ENCODE measurements at regions not wholly inside any gene's neighbourhood (a gene's known extent, or its start where the extent isn't known, plus 50 kb on each side); places are given as distances from the start of the nearest gene placed in this dataset.

DNA sequence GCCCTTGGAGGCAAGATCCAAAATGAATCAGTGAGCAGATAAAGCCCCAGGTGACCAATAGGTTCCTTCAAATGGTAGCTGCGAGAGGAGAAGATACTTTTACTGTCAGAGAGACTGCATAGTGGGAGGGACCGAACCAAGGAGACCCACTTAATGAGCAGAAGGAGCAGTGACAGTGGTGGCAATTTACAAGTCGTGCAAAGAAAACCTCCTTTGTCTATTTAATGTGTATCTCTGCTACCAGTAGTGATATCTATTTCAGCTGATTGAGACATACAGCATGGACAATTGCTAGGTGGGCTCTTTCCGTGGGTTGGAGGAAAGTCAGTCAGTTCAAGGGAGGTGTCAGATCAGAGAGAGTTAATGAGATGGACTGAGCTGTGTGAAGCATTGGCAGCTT is 480.4 kb downstream of the GATA3 start:
- no peak for DNase-seq (ENCODE audit: low read depth, low spot score)

- no peak for DNase-seq (ENCODE audit: low read depth, low spot score)
These were observed 484.6 kb downstream of the GATA3 start for GRCh38 chr10:8539056-8539455.

GRCh38 chr10:8543361-8544056 is 489.0 kb downstream of the GATA3 start:
- no peak for DNase-seq (ENCODE audit: low read depth, low spot score)

DNA sequence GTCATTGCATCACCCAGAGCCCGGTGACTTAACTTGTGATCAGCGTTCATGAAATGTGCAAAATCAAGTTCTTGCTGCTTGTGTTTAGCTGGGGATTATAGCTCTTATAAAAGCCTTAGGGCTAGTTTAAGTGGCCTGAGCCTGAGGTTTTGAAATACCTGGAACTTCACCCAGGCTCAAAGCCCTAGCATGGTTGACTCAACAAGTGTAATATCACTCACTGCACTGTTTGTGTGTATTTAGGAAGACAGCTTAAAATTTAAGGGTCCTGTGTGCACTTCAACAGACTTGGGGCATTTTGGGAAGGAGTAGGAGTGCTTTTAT is 489.5 kb downstream of the GATA3 start:
- no peak for DNase-seq (ENCODE audit: low read depth, low spot score)

- no peak for DNase-seq (ENCODE audit: low read depth, low spot score)
These were observed 490.0 kb downstream of the GATA3 start for GRCh38 chr10:8544500-8544899.

GRCh38 chr10:8554574-8554973 is 500.1 kb downstream of the GATA3 start:
- DNase-seq (ENCODE audit: low read depth, low spot score), result no peak

DNA sequence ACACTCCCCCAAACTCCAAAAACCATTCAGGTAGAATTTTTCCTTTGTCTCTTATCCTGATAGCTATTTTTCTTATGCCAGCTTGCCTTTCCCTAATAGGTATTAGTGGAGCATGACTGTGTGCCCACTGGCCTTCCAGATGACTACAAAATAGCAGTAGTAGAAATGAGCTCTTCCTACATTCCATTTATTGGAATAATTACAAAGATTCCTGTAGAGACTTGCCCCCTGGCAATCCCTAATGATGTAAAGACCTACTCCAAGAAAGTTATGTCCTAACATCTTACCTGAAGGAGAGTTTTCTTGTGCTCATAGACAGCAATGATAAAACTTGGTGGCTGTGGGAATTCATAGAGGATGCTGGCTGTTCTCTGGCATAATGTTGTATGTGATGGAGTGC is 501.8 kb downstream of the GATA3 start:
- DNase-seq (ENCODE audit: low read depth, low spot score), result no peak

DNA sequence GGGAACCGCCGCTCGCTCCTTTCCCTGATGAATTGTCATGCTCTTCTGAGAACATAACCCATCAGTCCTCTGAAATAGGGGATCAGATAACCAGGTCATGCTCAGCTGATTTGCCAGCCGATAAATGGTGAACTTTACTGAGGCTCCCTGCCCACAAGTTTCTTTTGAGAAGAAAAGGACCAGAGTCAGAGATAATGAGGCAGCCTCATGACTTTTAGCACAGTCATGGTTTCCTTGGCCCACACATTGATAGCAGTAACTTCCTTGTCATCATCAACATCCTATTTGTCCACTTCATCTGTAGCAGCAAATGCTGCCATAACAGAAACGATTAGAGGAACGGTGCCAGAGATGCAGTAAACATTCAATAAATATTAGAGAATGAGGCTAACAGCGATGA is 509.0 kb downstream of the GATA3 start:
- no peak for DNase-seq (ENCODE audit: low read depth, low spot score)

- no peak for DNase-seq (ENCODE audit: low read depth, low spot score)
These were observed 512.2 kb downstream of the GATA3 start for GRCh38 chr10:8566737-8567136.

DNA sequence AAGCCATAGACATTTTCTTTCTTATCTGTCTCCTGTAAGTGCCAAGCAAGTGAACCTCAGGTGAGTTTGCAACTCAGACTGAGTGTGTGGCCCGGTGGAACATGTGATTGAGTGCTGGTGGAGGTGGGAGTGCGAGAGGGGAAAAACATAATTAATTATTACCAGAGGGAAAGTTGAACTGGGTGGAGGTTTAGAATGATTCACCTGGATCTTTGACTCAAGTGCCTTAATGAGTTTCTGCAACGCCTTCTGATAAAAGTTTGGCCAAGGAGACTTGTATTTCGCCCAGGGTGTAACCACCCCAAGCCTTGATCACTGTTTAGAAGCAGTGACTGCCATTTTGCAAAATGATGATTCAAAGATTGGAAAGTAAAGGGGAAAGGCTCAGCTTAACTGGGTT is 513.9 kb downstream of the GATA3 start:
- DNase-seq (ENCODE audit: low read depth, low spot score), result no peak

DNA sequence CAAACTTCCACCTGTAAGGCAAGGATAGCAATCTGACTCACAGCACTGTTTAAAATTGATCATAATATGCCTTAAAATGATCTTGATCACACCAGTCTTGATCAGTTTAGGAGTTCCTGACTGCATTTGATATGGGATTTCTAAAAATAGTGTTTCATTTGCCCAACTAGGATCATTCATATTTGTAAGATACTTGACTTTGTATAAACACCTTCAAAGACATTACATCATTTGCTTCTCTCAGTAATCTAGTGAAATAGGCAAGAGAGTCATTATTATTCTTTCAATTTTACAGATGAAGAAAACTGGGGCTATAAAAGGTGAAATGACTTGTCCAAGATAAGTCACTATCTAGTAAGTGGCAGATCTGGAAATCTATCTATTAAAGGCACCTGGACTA is 521.1 kb downstream of the GATA3 start:
- DNase-seq (ENCODE audit: low read depth, low spot score), result no peak

DNA sequence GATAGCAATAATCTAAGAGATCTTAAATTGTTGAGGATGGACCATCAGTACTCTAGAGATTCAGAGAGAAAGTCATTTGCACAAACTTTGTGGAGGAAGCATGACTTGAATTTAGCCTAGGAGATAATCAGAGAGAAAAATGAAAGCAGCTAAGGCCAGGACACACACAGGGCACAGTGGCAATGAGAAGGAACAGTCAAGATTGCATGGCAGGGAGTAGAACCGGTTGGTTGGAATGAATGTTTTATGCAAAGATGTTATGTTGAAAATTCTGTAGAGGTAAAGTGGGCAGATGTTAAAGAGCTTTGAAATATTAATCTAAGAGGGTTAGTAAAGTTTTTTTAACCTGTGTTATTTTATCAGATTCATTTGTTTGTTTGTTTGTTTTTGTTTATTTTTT is 521.8 kb downstream of the GATA3 start:
- DNase-seq (ENCODE audit: low read depth, low spot score), result no peak

- no peak for DNase-seq (ENCODE audit: low read depth, low spot score)
These were observed 522.4 kb downstream of the GATA3 start for GRCh38 chr10:8576911-8577310.

DNA sequence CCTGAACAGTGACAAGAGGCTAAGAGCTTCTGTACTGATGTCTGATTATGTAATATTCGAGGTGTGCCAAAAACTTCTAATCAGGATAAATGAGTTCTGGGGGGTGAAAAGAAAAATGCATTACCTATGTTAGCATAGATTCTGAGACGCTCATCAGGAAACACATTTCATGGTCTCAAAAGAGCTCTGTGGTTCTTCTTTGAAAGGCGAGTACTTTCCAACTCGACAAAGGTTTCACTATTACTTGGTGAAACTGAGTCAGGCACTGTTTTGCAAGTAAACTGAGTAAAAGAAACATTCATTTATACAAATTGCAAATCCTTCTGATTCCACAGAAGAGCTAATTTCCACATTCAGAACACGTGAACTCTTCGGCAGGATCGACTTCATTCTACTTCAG is 523.2 kb downstream of the GATA3 start:
- DNase-seq (ENCODE audit: low read depth, low spot score), result no peak

- DNase-seq (ENCODE audit: low read depth, low spot score), result no peak
These were observed 527.2 kb downstream of the GATA3 start for GRCh38 chr10:8581521-8582225.

GRCh38 chr10:8583096-8583495 is 528.6 kb downstream of the GATA3 start:
- DNase-seq (ENCODE audit: low read depth, low spot score), result no peak

- no peak for DNase-seq (ENCODE audit: low read depth, low spot score)
These were observed 530.2 kb downstream of the GATA3 start for GRCh38 chr10:8584666-8585065.

DNA sequence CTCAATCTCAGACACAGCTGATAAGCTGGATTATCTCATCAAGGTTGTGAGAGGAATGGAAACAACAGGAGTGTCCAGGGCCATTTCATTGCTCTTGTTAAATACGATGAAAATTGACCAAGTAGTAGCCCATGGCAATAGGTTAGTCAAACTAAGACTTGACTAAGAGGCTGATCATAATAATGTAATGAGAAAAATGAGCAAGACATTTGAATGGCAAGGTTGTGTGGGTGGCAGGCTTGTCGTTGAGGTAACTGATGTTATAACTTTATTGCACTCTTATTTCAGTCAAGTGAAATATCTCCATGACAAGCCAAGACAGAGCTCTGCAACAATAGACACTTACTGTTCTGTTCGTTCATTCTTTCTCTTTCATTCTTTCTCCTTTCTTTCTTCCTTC is 532.0 kb downstream of the GATA3 start:
- no peak for DNase-seq (ENCODE audit: low read depth, low spot score)

- no peak for DNase-seq (ENCODE audit: low read depth, low spot score)
These were observed 533.6 kb downstream of the GATA3 start for GRCh38 chr10:8588135-8588534.

GRCh38 chr10:8590518-8590917 is 536.0 kb downstream of the GATA3 start:
- no peak for DNase-seq (ENCODE audit: low read depth, low spot score)

- no peak for DNase-seq (ENCODE audit: low read depth, low spot score)
These were observed 537.2 kb downstream of the GATA3 start for GRCh38 chr10:8591640-8592039.

DNA sequence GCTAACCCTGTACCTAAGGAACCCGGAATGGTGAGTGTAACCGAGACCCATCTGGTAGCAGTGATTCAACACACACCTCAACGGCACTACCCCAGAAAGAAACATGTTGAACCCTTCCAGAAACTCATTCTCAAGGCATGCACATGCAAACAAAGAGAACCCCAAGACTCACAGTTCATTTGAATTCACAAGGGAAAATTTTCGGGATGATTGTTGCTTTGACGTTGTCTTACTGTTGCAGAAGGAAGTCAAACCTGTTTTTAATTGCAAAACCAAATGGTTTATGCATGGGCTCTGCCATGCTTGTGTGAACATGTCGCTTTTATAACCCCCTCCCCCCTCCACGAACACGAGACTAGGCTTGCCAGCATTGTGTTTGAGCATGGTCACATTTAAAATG is 539.7 kb downstream of the GATA3 start:
- DNase-seq (ENCODE audit: low read depth, low spot score), result no peak

- no peak for DNase-seq (ENCODE audit: low read depth, low spot score)
These were observed 540.2 kb downstream of the GATA3 start for GRCh38 chr10:8594711-8595110.

DNA sequence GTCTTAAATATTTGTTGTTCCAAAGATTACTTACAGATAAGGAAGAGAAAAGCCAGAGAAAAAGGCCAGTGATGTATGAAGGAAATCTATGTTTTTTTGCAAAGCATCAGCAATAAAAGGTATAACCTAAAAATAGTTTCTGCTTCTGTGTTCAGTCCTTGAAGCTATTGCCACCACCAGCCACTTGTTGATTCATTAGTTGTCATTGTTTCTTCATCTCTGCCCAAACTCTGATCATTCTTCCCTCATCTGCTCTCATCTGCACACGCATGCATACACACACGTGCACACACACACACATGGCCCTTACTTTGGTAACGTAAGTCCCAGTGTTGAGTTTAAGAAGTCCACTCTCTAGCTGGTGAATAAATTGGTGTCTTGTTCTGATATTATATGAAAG is 540.7 kb downstream of the GATA3 start:
- no peak for DNase-seq (ENCODE audit: low read depth, low spot score)
